Activated CD8-positive, alpha-beta memory T cell treated with anti-CD3 and anti-CD28 coated beads for 36 hours (primary cell): ENCODE measurements at regions not wholly inside any gene's neighbourhood (a gene's known extent, or its start where the extent isn't known, plus 50 kb on each side); places are given as distances from the start of the nearest gene placed in this dataset.
"Not testable (repeated sequence)": the region's sequence is repeated elsewhere in the genome, so short reads cannot be mapped to it uniquely, and the experiment has no call there.

Experiments used
- CTCF ChIA-PET: fragments of 350-600 bp; sonication (Branson Sonifier 250); formaldehyde crosslinking; loops from one replicate; lab custom pipeline; 2021; ENCODE audit warnings: antibody characterized with exemption; lab: Charles Lee
- POLR2A ChIA-PET: fragments of 350-600 bp; sonication (Branson Sonifier 250); formaldehyde crosslinking; loops from one replicate; lab custom pipeline; 2021; ENCODE audit warnings: antibody characterized with exemption; lab: Charles Lee

GRCh38 chr16:29286161-29286560 is 120.3 kb downstream of the NPIPB11 start:
- POLR2A ChIA-PET, CTCF ChIA-PET: not testable (repeated sequence)

- POLR2A ChIA-PET, CTCF ChIA-PET: not testable (repeated sequence)
These were observed 121.2 kb downstream of the NPIPB11 start for GRCh38 chr16:29285151-29285885.

- POLR2A ChIA-PET, CTCF ChIA-PET: not testable (repeated sequence)
These were observed 121.8 kb downstream of the NPIPB11 start for GRCh38 chr16:29284723-29285122.

GRCh38 chr16:29284159-29284558 is 122.4 kb downstream of the NPIPB11 start:
- POLR2A ChIA-PET, CTCF ChIA-PET: not testable (repeated sequence)

GRCh38 chr16:29278097-29278871 is 128.2 kb downstream of the NPIPB11 start:
- POLR2A ChIA-PET, CTCF ChIA-PET: not testable (repeated sequence)

GRCh38 chr16:29276446-29276845 is 130.1 kb downstream of the NPIPB11 start:
- POLR2A ChIA-PET, CTCF ChIA-PET: not testable (repeated sequence)

- CTCF ChIA-PET, POLR2A ChIA-PET: not testable (repeated sequence)
These were observed 132.2 kb downstream of the NPIPB11 start for GRCh38 chr16:29274055-29275035.

- POLR2A ChIA-PET: not testable (repeated sequence)
These were observed 133.0 kb downstream of the NPIPB11 start for GRCh38 chr16:29273298-29274054.

GRCh38 chr16:29271721-29272675 is 134.5 kb downstream of the NPIPB11 start:
- CTCF ChIA-PET, POLR2A ChIA-PET: not testable (repeated sequence)

More at GRCh38 chr16:29273298-29274054, 133.0 kb downstream of the NPIPB11 start:
- CTCF ChIA-PET: not testable (repeated sequence)

- CTCF ChIA-PET, POLR2A ChIA-PET: not testable (repeated sequence)
These were observed 135.6 kb downstream of the NPIPB11 start for GRCh38 chr16:29270923-29271322.

GRCh38 chr16:29270033-29270432 is 136.5 kb downstream of the NPIPB11 start:
- CTCF ChIA-PET, POLR2A ChIA-PET: not testable (repeated sequence)

- POLR2A ChIA-PET, CTCF ChIA-PET: not testable (repeated sequence)
These were observed 137.2 kb downstream of the NPIPB11 start for GRCh38 chr16:29269192-29269811.

GRCh38 chr16:29268785-29269191 is 137.7 kb downstream of the NPIPB11 start:
- POLR2A ChIA-PET, CTCF ChIA-PET: not testable (repeated sequence)

GRCh38 chr16:29268348-29268747 is 138.2 kb downstream of the NPIPB11 start:
- CTCF ChIA-PET, POLR2A ChIA-PET: not testable (repeated sequence)

GRCh38 chr16:29267891-29268290 is 138.6 kb downstream of the NPIPB11 start:
- POLR2A ChIA-PET, CTCF ChIA-PET: not testable (repeated sequence)

- CTCF ChIA-PET, POLR2A ChIA-PET: not testable (repeated sequence)
These were observed 139.4 kb downstream of the NPIPB11 start for GRCh38 chr16:29267055-29267619.

- CTCF ChIA-PET, POLR2A ChIA-PET: not testable (repeated sequence)
These were observed 139.9 kb downstream of the NPIPB11 start for GRCh38 chr16:29266612-29267011.
